Endodermal cell (in vitro differentiated cells): ENCODE measurements at regions not wholly inside any gene's neighbourhood (a gene's known extent, or its start where the extent isn't known, plus 50 kb on each side); places are given as distances from the start of the nearest gene placed in this dataset.

ENCODE experiments used
- DNase-seq: peaks from one replicate; pipeline ENCODE4 v3.0.0-alpha.2; 2017
- H3K27ac ChIP-seq: 2 replicates; pipeline ENCODE4 v1.5.1; 2013; ENCODE audit warnings: mild to moderate bottlenecking, low read depth, low read length, moderate library complexity
- H3K27me3 ChIP-seq: 2 replicates; pipeline ENCODE4 v1.6.1; 2013; ENCODE audit warnings: mild to moderate bottlenecking, low read length, moderate library complexity; ENCODE audit not compliant: insufficient read depth, control insufficient read depth, poor library complexity, severe bottlenecking
- H3K36me3 ChIP-seq: 2 replicates; pipeline ENCODE4 v1.7.0; 2013; ENCODE audit warnings: mild to moderate bottlenecking, low read length, moderate library complexity; ENCODE audit not compliant: control insufficient read depth, insufficient read depth
- H3K4me1 ChIP-seq: one replicate; pipeline ENCODE4 v1.7.0; 2013; ENCODE audit warnings: low read length; ENCODE audit not compliant: control insufficient read depth, insufficient read depth
- H3K4me3 ChIP-seq: 2 replicates; pipeline ENCODE4 v1.5.1; 2013; ENCODE audit warnings: mild to moderate bottlenecking, low read length, moderate library complexity
- H3K9ac ChIP-seq: 2 replicates; pipeline ENCODE4 v1.6.1; 2013; ENCODE audit warnings: mild to moderate bottlenecking, low read length, moderate library complexity; ENCODE audit not compliant: poor library complexity, severe bottlenecking; ENCODE audit errors: extremely low read depth
- H3K9me3 ChIP-seq: 2 replicates; pipeline ENCODE4 v1.6.1; 2013; ENCODE audit warnings: mild to moderate bottlenecking, low read length, moderate library complexity; ENCODE audit not compliant: control insufficient read depth
- H3K27ac Mint-ChIP-seq: 2 replicates; pipeline ENCODE4 v1.8.0; 2020; ENCODE audit warnings: mixed read lengths
- H3K27me3 Mint-ChIP-seq: 2 replicates; pipeline ENCODE4 v1.8.0; 2021; ENCODE audit warnings: mild to moderate bottlenecking, mixed read lengths; ENCODE audit not compliant: insufficient read depth
- H3K36me3 Mint-ChIP-seq: 2 replicates; pipeline ENCODE4 v1.8.0; 2020; ENCODE audit warnings: low read depth, mixed read lengths
- H3K4me1 Mint-ChIP-seq: 2 replicates; pipeline ENCODE4 v1.8.0; 2020; ENCODE audit warnings: mixed read lengths
- H3K4me3 Mint-ChIP-seq: 2 replicates; pipeline ENCODE4 v1.8.0; 2020; ENCODE audit warnings: mild to moderate bottlenecking, moderate library complexity, mixed read lengths
- H3K9me3 Mint-ChIP-seq: 2 replicates; pipeline ENCODE4 v1.8.0; 2020; ENCODE audit warnings: mild to moderate bottlenecking, mixed read lengths
- CTCF ChIP-seq: fragments of 200-600 bp; sonication (generic); conservative IDR thresholded peaks from 2 replicates; pipeline ENCODE4 v1.5.0; 2021; ENCODE audit warnings: antibody characterized with exemption, mild to moderate bottlenecking
- WGBS, 2 experiments: methylation state at CpG; one replicate each; pipeline versions ENCODE4 v1.1.5 to v1.1.7; 2013; ENCODE audit warnings: missing lambda C conversion rate in 2 of 2, mixed read lengths in 1 of 2; ENCODE audit not compliant: insufficient coverage in 1 of 2, insufficient read length in 1 of 2; 5-methylcytosine and 5-hydroxymethylcytosine counted together

- H3K27me3 Mint-ChIP-seq, result peaks cover 2% of the 10 kb centered on the region
- H3K9me3 Mint-ChIP-seq, result no peaks in the 10 kb centered on the region
- WGBS, 2 experiments, result 77 to 83% methylated on average over 3 to 7 of the region's 7 CpGs
- no peaks in the 10 kb centered on the region for H3K27me3 ChIP-seq
- no peaks in the 10 kb centered on the region for H3K36me3 Mint-ChIP-seq
- no peaks in the 10 kb centered on the region for H3K36me3 ChIP-seq
- H3K27ac ChIP-seq, result no peak overlapping the region
- no peak for DNase-seq
- no peak overlapping the region for H3K4me3 ChIP-seq
- no peak overlapping the region for H3K27ac Mint-ChIP-seq
- H3K9me3 ChIP-seq, result no peaks in the 10 kb centered on the region
- peaks cover 38% of the 10 kb centered on the region for H3K4me1 Mint-ChIP-seq
- H3K4me1 ChIP-seq, result peaks cover 4% of the 10 kb centered on the region
- TF ChIP-seq CTCF, result no peak
- H3K9ac ChIP-seq, result no peak overlapping the region
- H3K4me3 Mint-ChIP-seq, result peak overlapping the region; percentile 2
Observed at GRCh38 chr2:144711630-144712549, 192.0 kb upstream of the ZEB2 start.

GRCh38 chr2:144711084-144711483, 191.2 kb upstream of the ZEB2 start:
- no peaks in the 10 kb centered on the region for H3K9me3 Mint-ChIP-seq
- no peaks in the 10 kb centered on the region for H3K36me3 Mint-ChIP-seq
- TF ChIP-seq CTCF, result no peak
- H3K27me3 Mint-ChIP-seq, result peaks cover 2% of the 10 kb centered on the region
- no peaks in the 10 kb centered on the region for H3K9me3 ChIP-seq
- DNase-seq, result no peak
- H3K36me3 ChIP-seq, result no peaks in the 10 kb centered on the region
- no peaks in the 10 kb centered on the region for H3K27me3 ChIP-seq
- H3K9ac ChIP-seq, result no peak overlapping the region
- H3K4me3 Mint-ChIP-seq, result peak overlapping the region; percentile 2
- H3K4me1 Mint-ChIP-seq, result peaks cover 38% of the 10 kb centered on the region
- no peak overlapping the region for H3K27ac Mint-ChIP-seq
- H3K27ac ChIP-seq, result no peak overlapping the region
- H3K4me3 ChIP-seq, result no peak overlapping the region
- H3K4me1 ChIP-seq, result peaks cover 4% of the 10 kb centered on the region

GRCh38 chr2:144708626-144709025, 188.7 kb upstream of the ZEB2 start:
- no peak overlapping the region for H3K27ac Mint-ChIP-seq
- no peak overlapping the region for H3K27ac ChIP-seq
- DNase-seq, result no peak
- no peaks in the 10 kb centered on the region for H3K27me3 ChIP-seq
- no peak overlapping the region for H3K4me3 ChIP-seq
- no peaks in the 10 kb centered on the region for H3K9me3 Mint-ChIP-seq
- no peaks in the 10 kb centered on the region for H3K36me3 Mint-ChIP-seq
- no peaks in the 10 kb centered on the region for H3K9me3 ChIP-seq
- 90 to 100% methylated on average over 2 of the region's 2 CpGs for WGBS, 2 experiments
- no peak overlapping the region for H3K9ac ChIP-seq
- no peaks in the 10 kb centered on the region for H3K36me3 ChIP-seq
- no peak overlapping the region for H3K4me3 Mint-ChIP-seq
- H3K4me1 Mint-ChIP-seq, result peaks cover 36% of the 10 kb centered on the region
- peaks cover 2% of the 10 kb centered on the region for H3K27me3 Mint-ChIP-seq
- H3K4me1 ChIP-seq, result peaks cover 4% of the 10 kb centered on the region
- no peak for TF ChIP-seq CTCF
